Thymus (tissue), 11 donors: ENCODE measurements at regions not wholly inside any gene's neighbourhood (a gene's known extent, or its start where the extent isn't known, plus 50 kb on each side); places are given as distances from the start of the nearest gene placed in this dataset.

Experiments
- DNase-seq, 9 donors: peaks; one replicate each; pipeline ENCODE4 v3.0.0-alpha.2; 2013; ENCODE audit warnings: low spot score in 9 of 9, low read depth in 6 of 9, missing footprints in 1 of 9
- H3K27ac ChIP-seq, 2 donors: one replicate each; pipeline ENCODE4 v1.5.1; 2013; ENCODE audit warnings: control low read depth in 1 of 2, low read depth in 1 of 2, low read length in 1 of 2, mild to moderate bottlenecking in 1 of 2, moderate library complexity in 1 of 2
- H3K27me3 ChIP-seq, 2 donors: one replicate each; pipeline ENCODE4 v1.5.1; 2013; ENCODE audit warnings: low read length in 1 of 2; ENCODE audit not compliant: control insufficient read depth in 2 of 2, insufficient read depth in 1 of 2
- H3K36me3 ChIP-seq, 2 donors: one replicate each; pipeline ENCODE4 v1.5.1; 2013; ENCODE audit warnings: low read length in 1 of 2, mild to moderate bottlenecking in 1 of 2, moderate library complexity in 1 of 2; ENCODE audit not compliant: control insufficient read depth in 2 of 2, insufficient read depth in 2 of 2
- H3K4me1 ChIP-seq, 2 donors: one replicate each; pipeline ENCODE4 v1.5.1; 2013; ENCODE audit warnings: low read length in 2 of 2; ENCODE audit not compliant: control insufficient read depth in 2 of 2, insufficient read depth in 2 of 2
- H3K4me3 ChIP-seq, 2 donors: one replicate each; pipeline ENCODE4 v1.5.1; 2013; ENCODE audit warnings: low read length in 2 of 2, control low read depth in 1 of 2, mild to moderate bottlenecking in 1 of 2
- H3K9me3 ChIP-seq, 2 donors: one replicate each; pipeline ENCODE4 v1.5.1; 2013; ENCODE audit warnings: low read length in 1 of 2, mild to moderate bottlenecking in 1 of 2; ENCODE audit not compliant: control insufficient read depth in 2 of 2, insufficient read depth in 1 of 2
- WGBS: extraction: QIAGEN DNeasy Blood & Tissue Kit; methylation state at CpG from one replicate; pipeline ENCODE4 v1.1.7; 2013; 5-methylcytosine and 5-hydroxymethylcytosine counted together
- donor health status: healthy.

GRCh38 chr5:62701036-62701435 lies 122.4 kb downstream of the LRRC70 start:
- Histone ChIP-seq H3K4me1 (no peaks in the 10 kb centered on the region), H3K36me3 (no peaks in the 10 kb centered on the region), H3K9me3 (no peaks in the 10 kb centered on the region), H3K4me3 (no peak overlapping the region), H3K27me3 (no peaks in the 10 kb centered on the region), H3K27ac (no peak overlapping the region)
- no peak for DNase-seq
- 97% methylated on average over 1 of the region's 1 CpG for WGBS

GRCh38 chr5:62698756-62699155 lies 120.1 kb downstream of the LRRC70 start:
- no peaks in the 10 kb centered on the region for H3K36me3 ChIP-seq
- no peaks in the 10 kb centered on the region for H3K4me1 ChIP-seq
- H3K27ac ChIP-seq = no peak overlapping the region
- no peak overlapping the region for H3K4me3 ChIP-seq
- WGBS = 97% methylated on average over 1 of the region's 1 CpG
- H3K9me3 ChIP-seq = peaks cover 0 to 1% of the 10 kb centered on the region in 2 donors
- no peak for DNase-seq
- H3K27me3 ChIP-seq = no peaks in the 10 kb centered on the region

GRCh38 chr5:62695274-62695673 lies 116.7 kb downstream of the LRRC70 start:
- DNase-seq = no peak
- no peaks in the 10 kb centered on the region for H3K36me3 ChIP-seq
- H3K4me3 ChIP-seq = no peak overlapping the region
- over 99% methylated on average over 3 of the region's 3 CpGs for WGBS
- H3K9me3 ChIP-seq = peaks cover 0 to 1% of the 10 kb centered on the region in 2 donors
- no peak overlapping the region for H3K27ac ChIP-seq
- H3K4me1 ChIP-seq = no peaks in the 10 kb centered on the region
- no peaks in the 10 kb centered on the region for H3K27me3 ChIP-seq

- H3K4me1 ChIP-seq = no peaks in the 10 kb centered on the region
- no peak overlapping the region for H3K27ac ChIP-seq
- no peak for DNase-seq
- peaks cover 0 to 1% of the 10 kb centered on the region in 2 donors for H3K9me3 ChIP-seq
- H3K27me3 ChIP-seq = no peaks in the 10 kb centered on the region
- H3K4me3 ChIP-seq = no peak overlapping the region
- 97% methylated on average over 5 of the region's 5 CpGs for WGBS
- H3K36me3 ChIP-seq = no peaks in the 10 kb centered on the region
Measured at GRCh38 chr5:62692946-62693713, 114.5 kb downstream of the LRRC70 start.

GRCh38 chr5:62691946-62692345 lies 113.3 kb downstream of the LRRC70 start:
- Histone ChIP-seq H3K4me1 (no peaks in the 10 kb centered on the region), H3K9me3 (peaks cover 0 to 1% of the 10 kb centered on the region in 2 donors), H3K36me3 (no peaks in the 10 kb centered on the region), H3K27me3 (no peaks in the 10 kb centered on the region), H3K27ac (no peak overlapping the region), H3K4me3 (no peak overlapping the region)
- 98% methylated on average over 3 of the region's 3 CpGs for WGBS
- no peak for DNase-seq

GRCh38 chr5:62690421-62690820 lies 111.8 kb downstream of the LRRC70 start:
- no peak overlapping the region for H3K4me3 ChIP-seq
- no peaks in the 10 kb centered on the region for H3K36me3 ChIP-seq
- H3K27ac ChIP-seq = no peak overlapping the region
- WGBS = 85% methylated on average over 6 of the region's 6 CpGs
- DNase-seq = no peak
- H3K9me3 ChIP-seq = peaks cover 0 to 1% of the 10 kb centered on the region in 2 donors
- H3K27me3 ChIP-seq = no peaks in the 10 kb centered on the region
- no peaks in the 10 kb centered on the region for H3K4me1 ChIP-seq

- no peak for DNase-seq
- Histone ChIP-seq H3K9me3 (no peaks in the 10 kb centered on the region), H3K27ac (no peak overlapping the region), H3K36me3 (no peaks in the 10 kb centered on the region), H3K4me3 (no peak overlapping the region), H3K27me3 (no peaks in the 10 kb centered on the region), H3K4me1 (no peaks in the 10 kb centered on the region)
- 65% methylated on average over 9 of the region's 9 CpGs for WGBS
Measured at GRCh38 chr5:62689599-62690368, 111.2 kb downstream of the LRRC70 start.

GRCh38 chr5:62686692-62687091 lies 108.1 kb downstream of the LRRC70 start:
- Histone ChIP-seq H3K36me3 (no peaks in the 10 kb centered on the region), H3K27me3 (no peaks in the 10 kb centered on the region), H3K4me1 (no peaks in the 10 kb centered on the region), H3K4me3 (no peak overlapping the region), H3K9me3 (no peaks in the 10 kb centered on the region), H3K27ac (no peak overlapping the region)
- DNase-seq = no peak
- WGBS = 95% methylated on average over 1 of the region's 1 CpG

- DNase-seq = no peak
- Histone ChIP-seq H3K4me3 (no peak overlapping the region), H3K4me1 (no peaks in the 10 kb centered on the region), H3K9me3 (no peaks in the 10 kb centered on the region), H3K27ac (no peak overlapping the region), H3K36me3 (no peaks in the 10 kb centered on the region), H3K27me3 (no peaks in the 10 kb centered on the region)
Measured at GRCh38 chr5:62685221-62685620, 106.6 kb downstream of the LRRC70 start.
